NT2/D1 (cell line): ENCODE measurements at regions not wholly inside any gene's neighbourhood (a gene's known extent, or its start where the extent isn't known, plus 50 kb on each side); places are given as distances from the start of the nearest gene placed in this dataset.

Experiments used
- SUZ12 ChIP-seq: IDR thresholded peaks from 2 replicates; pipeline ENCODE4 v1.6.1; 2011; ENCODE audit not compliant: insufficient read length, insufficient read depth; ENCODE audit errors: extremely low read depth
- YY1 ChIP-seq: IDR thresholded peaks from 2 replicates; pipeline ENCODE4 v1.6.1; 2011; ENCODE audit not compliant: insufficient read length, insufficient read depth
- ZNF274 ChIP-seq: IDR thresholded peaks from 2 replicates; pipeline ENCODE4 v1.6.1; 2011; ENCODE audit warnings: mild to moderate bottlenecking, low read depth, low read length

DNA sequence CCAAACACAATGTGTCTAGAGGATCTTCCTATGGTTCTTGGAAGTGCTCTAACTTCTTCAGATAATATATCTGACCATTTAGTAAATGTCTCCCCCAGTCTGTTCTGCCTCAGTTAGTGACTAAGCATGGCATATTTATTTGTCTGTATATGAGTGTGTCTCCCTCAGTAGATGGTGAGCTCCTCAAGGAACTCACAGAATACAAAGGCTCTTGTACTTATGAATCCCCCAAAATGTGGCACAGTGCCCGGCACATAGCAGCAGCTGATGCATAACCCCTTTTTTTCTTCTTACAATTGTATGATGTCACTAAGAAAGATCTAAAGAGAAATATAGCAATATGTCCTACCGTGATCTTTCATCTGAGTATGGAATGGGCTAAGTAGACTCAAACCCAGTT, 264.7 kb upstream of the PRICKLE1 start:
- TF ChIP-seq ZNF274 (no peak), SUZ12 (no peak), YY1 (no peak)
